IMR-90 (cell line): ENCODE measurements at regions not wholly inside any gene's neighbourhood (a gene's known extent, or its start where the extent isn't known, plus 50 kb on each side); places are given as distances from the start of the nearest gene placed in this dataset.

Experiments used
- ATAC-seq: fragments of 200-7000 bp; cut with Tn5 transposase; 2 replicates; pipeline ENCODE4 v1.9.1; 2020; ENCODE audit warnings: low read depth, mild to moderate bottlenecking, moderate library complexity
- BruUV-seq: library from RNA; stranded (reverse); fragments of 400-500 nt; replicated peaks from 2 replicates; lab custom pipeline; 2021; lab: Mats Ljungman, UMichigan
- CTCF ChIA-PET: fragments of 300-600 bp; formaldehyde crosslinking; extraction: SDS; loops from one replicate; lab custom pipeline; 2021; ENCODE audit warnings: antibody characterized with exemption; lab: Yijun Ruan, JAX
- POLR2A ChIA-PET: fragments of 300-600 bp; sonication (Branson Sonifier 250); formaldehyde crosslinking; loops from one replicate; lab custom pipeline; 2022; ENCODE audit warnings: antibody characterized with exemption; ENCODE audit not compliant: unreplicated experiment; lab: Charles Lee
- DNase-seq: peaks from one replicate; pipeline ENCODE4 v3.0.0; 2013
- H2AFZ ChIP-seq: replicated peaks from 2 replicates; pipeline ENCODE3; 2013; ENCODE audit warnings: low read length, mild to moderate bottlenecking; ENCODE audit not compliant: poor library complexity
- H2AK5ac ChIP-seq: 2 replicates; pipeline ENCODE4 v1.6.1; 2013; ENCODE audit warnings: low read depth, low read length, inconsistent platforms
- H2AK9ac ChIP-seq: replicated peaks from 2 replicates; pipeline ENCODE3; 2013; ENCODE audit warnings: mild to moderate bottlenecking, low read depth, low read length, moderate library complexity; ENCODE audit not compliant: poor library complexity
- H2BK120ac ChIP-seq: 2 replicates; pipeline ENCODE4 v1.6.1; 2013; ENCODE audit warnings: low read depth, low read length, inconsistent platforms
- H2BK15ac ChIP-seq: 3 replicates; pipeline ENCODE4 v1.6.1; 2013; ENCODE audit warnings: low read depth, low read length, inconsistent platforms
- H2BK20ac ChIP-seq: 2 replicates; pipeline ENCODE4 v1.6.1; 2013; ENCODE audit warnings: low read depth, mild to moderate bottlenecking, inconsistent platforms, low read length, moderate library complexity
- H2BK5ac ChIP-seq: 2 replicates; pipeline ENCODE4 v1.6.1; 2013; ENCODE audit warnings: mild to moderate bottlenecking, low read depth, low read length, inconsistent platforms; ENCODE audit not compliant: poor library complexity, severe bottlenecking
- H3K14ac ChIP-seq: replicated peaks from 2 replicates; pipeline ENCODE4 v1.6.1; 2013; ENCODE audit warnings: low read depth, low read length, inconsistent platforms
- H3K18ac ChIP-seq: 2 replicates; pipeline ENCODE4 v1.6.1; 2013; ENCODE audit warnings: low read depth, low read length, control low read depth
- H3K23ac ChIP-seq: 2 replicates; pipeline ENCODE4 v1.6.1; 2013; ENCODE audit warnings: low read depth, low read length, inconsistent platforms
- H3K27ac ChIP-seq: 2 replicates; pipeline ENCODE4 v1.5.1; 2013; ENCODE audit warnings: mild to moderate bottlenecking, control low read depth, low read length; ENCODE audit not compliant: insufficient read depth
- H3K27me3 ChIP-seq: 2 replicates; pipeline ENCODE4 v1.6.1; 2013; ENCODE audit warnings: low read length; ENCODE audit not compliant: control insufficient read depth, insufficient read depth
- H3K36me3 ChIP-seq: 2 replicates; pipeline ENCODE4 v1.6.1; 2013; ENCODE audit warnings: low read length, mixed read lengths; ENCODE audit not compliant: control insufficient read depth, insufficient read depth
- H3K4ac ChIP-seq: 2 replicates; pipeline ENCODE4 v1.6.1; 2013; ENCODE audit warnings: low read depth, low read length, inconsistent platforms
- H3K4me1 ChIP-seq: 2 replicates; pipeline ENCODE4 v1.6.1; 2013; ENCODE audit warnings: low read length, mixed read lengths; ENCODE audit not compliant: control insufficient read depth, insufficient read depth
- H3K4me2 ChIP-seq: 2 replicates; pipeline ENCODE4 v1.6.1; 2013; ENCODE audit warnings: low read depth, mild to moderate bottlenecking, control low read depth, low read length, moderate library complexity
- H3K4me3 ChIP-seq: 2 replicates; pipeline ENCODE4 v1.5.1; 2013; ENCODE audit warnings: low read depth, mild to moderate bottlenecking, control low read depth, low read length, moderate library complexity; ENCODE audit not compliant: insufficient read depth
- H3K56ac ChIP-seq: 2 replicates; pipeline ENCODE4 v1.6.1; 2013; ENCODE audit warnings: low read length, inconsistent platforms; ENCODE audit not compliant: insufficient read depth; ENCODE audit errors: extremely low read depth
- H3K79me1 ChIP-seq, 2 experiments: 2 replicates each; pipeline ENCODE4 v1.6.1; 2013; ENCODE audit warnings: low read length in 2 of 2, inconsistent platforms in 1 of 2, low read depth in 1 of 2
- H3K9ac ChIP-seq: 2 replicates; pipeline ENCODE4 v1.6.1; 2013; ENCODE audit warnings: low read depth, low read length, control low read depth
- H3K9me1 ChIP-seq: 2 replicates; pipeline ENCODE4 v1.6.1; 2013; ENCODE audit warnings: low read length, inconsistent platforms; ENCODE audit not compliant: insufficient read depth
- H3K9me3 ChIP-seq: 2 replicates; pipeline ENCODE4 v1.6.1; 2013; ENCODE audit warnings: low read length; ENCODE audit not compliant: control insufficient read depth, insufficient read depth
- H4K20me1 ChIP-seq: 2 replicates; pipeline ENCODE4 v1.6.1; 2013; ENCODE audit warnings: low read length, inconsistent platforms; ENCODE audit not compliant: insufficient read depth
- H4K5ac ChIP-seq: 2 replicates; pipeline ENCODE4 v1.6.1; 2013; ENCODE audit warnings: mild to moderate bottlenecking, low read depth, low read length, control low read depth
- H4K8ac ChIP-seq, 2 experiments: 2 replicates each; pipeline ENCODE4 v1.6.1; 2013; ENCODE audit warnings: low read depth in 2 of 2, low read length in 2 of 2, control low read depth in 1 of 2, inconsistent platforms in 1 of 2
- H4K91ac ChIP-seq: 2 replicates; pipeline ENCODE4 v1.6.1; 2013; ENCODE audit warnings: low read depth, low read length, inconsistent platforms; ENCODE audit not compliant: insufficient read depth
- BHLHE40 ChIP-seq: fragments of 150-350 bp; IDR thresholded peaks from 2 replicates; pipeline ENCODE4 v1.6.1; 2016; ENCODE audit warnings: mild to moderate bottlenecking, low read depth, low read length
- CHD1 ChIP-seq: IDR thresholded peaks from 2 replicates; pipeline ENCODE4 v1.6.1; 2012; ENCODE audit warnings: low read depth, low read length, improper control_type of control experiment
- CTCF ChIP-seq: conservative IDR thresholded peaks from 2 replicates; pipeline ENCODE4 v1.5.1; 2012; ENCODE audit warnings: mild to moderate bottlenecking, low read depth, low read length, improper control_type of control experiment
- ELK1 ChIP-seq: fragments of 150-350 bp; IDR thresholded peaks from 2 replicates; pipeline ENCODE4 v1.6.1; 2016; ENCODE audit warnings: low read depth, mild to moderate bottlenecking, low read length, moderate library complexity, borderline replicate concordance
- FOS ChIP-seq: fragments of 150-350 bp; IDR thresholded peaks from 2 replicates; pipeline ENCODE4 v1.6.1; 2016; ENCODE audit warnings: low read depth, low read length
- MAFK ChIP-seq: IDR thresholded peaks from 2 replicates; pipeline ENCODE4 v1.6.1; 2012; ENCODE audit warnings: low read depth, low read length, improper control_type of control experiment
- MAZ ChIP-seq: IDR thresholded peaks from 2 replicates; pipeline ENCODE4 v1.6.1; 2012; ENCODE audit warnings: low read depth, mild to moderate bottlenecking, low read length, improper control_type of control experiment, moderate library complexity, borderline replicate concordance
- MXI1 ChIP-seq: IDR thresholded peaks from 2 replicates; pipeline ENCODE4 v1.6.1; 2012; ENCODE audit warnings: low read depth, mild to moderate bottlenecking, low read length, moderate library complexity, borderline replicate concordance
- POLR2A ChIP-seq: IDR thresholded peaks from 2 replicates; pipeline ENCODE4 v1.6.1; 2012; ENCODE audit warnings: mild to moderate bottlenecking, low read depth, low read length
- RAD21 ChIP-seq: IDR thresholded peaks from 2 replicates; pipeline ENCODE4 v1.6.1; 2012; ENCODE audit warnings: low read length, improper control_type of control experiment
- RCOR1 ChIP-seq: IDR thresholded peaks from 2 replicates; pipeline ENCODE4 v1.6.1; 2012; ENCODE audit warnings: mild to moderate bottlenecking, low read length, improper control_type of control experiment; ENCODE audit not compliant: insufficient replicate concordance
- RFX5 ChIP-seq: IDR thresholded peaks from 2 replicates; pipeline ENCODE4 v1.8.0; 2012; ENCODE audit warnings: low read depth, mild to moderate bottlenecking, low read length, moderate library complexity
- SMC3 ChIP-seq: fragments of 150-350 bp; IDR thresholded peaks from 2 replicates; pipeline ENCODE4 v1.6.1; 2016; ENCODE audit warnings: low read depth, mild to moderate bottlenecking, antibody characterized with exemption, low read length, moderate library complexity
- WGBS, 2 experiments: methylation state at CpG; one replicate each; pipeline versions ENCODE4 v1.1.5 to v1.1.7; 2013; ENCODE audit warnings: missing lambda C conversion rate in 2 of 2; ENCODE audit not compliant: insufficient read length in 1 of 2; ENCODE audit errors: extremely low coverage in 2 of 2; 5-methylcytosine and 5-hydroxymethylcytosine counted together
- dilution Hi-C: fragments of 300-500 bp; cut with HindIII; formaldehyde crosslinking; loops from one replicate; pipeline ENCODE4 v1.14.3; 2018; ENCODE audit warnings: low sequenced_read_pairs; ENCODE audit not compliant: unreplicated experiment
- in situ Hi-C: fragments of 300-500 bp; cut with MboI; formaldehyde crosslinking; loops from 3 replicates; pipeline ENCODE4 v1.14.3; 2019; ENCODE audit warnings: low sequenced_read_pairs, inconsistent platforms, mixed read lengths
- intact Hi-C: fragments of 100-400 bp; cut with micrococcal nuclease; formaldehyde crosslinking; loops from 2 replicates; pipeline ENCODE4 v1.10.0; 2022

- Histone ChIP-seq H2BK5ac (no peak overlapping the region), H4K8ac (no peak overlapping the region), H2AK5ac (no peak overlapping the region), H2BK20ac (no peak overlapping the region), H3K27me3 (no peaks in the 10 kb centered on the region; the same call in 1 of the 2 replicates), H3K27ac (no peak overlapping the region), H3K18ac (no peak overlapping the region), H3K79me1 (no peaks in the 10 kb centered on the region), H3K23ac (no peak overlapping the region), H4K20me1 (no peaks in the 10 kb centered on the region), H3K36me3 (no peaks in the 10 kb centered on the region), H3K56ac (no peak overlapping the region), H2AK9ac (no peak overlapping the region), H3K9me3 (no peaks in the 10 kb centered on the region), H3K4me3 (no peak overlapping the region), H3K9ac (no peak overlapping the region), H2AFZ (no peak overlapping the region), H3K4me1 (no peaks in the 10 kb centered on the region), H4K91ac (no peak overlapping the region), H4K5ac (no peak overlapping the region), H3K9me1 (no peaks in the 10 kb centered on the region), H3K14ac (no peak overlapping the region), H2BK120ac (no peak overlapping the region), H2BK15ac (no peak overlapping the region), H3K4me2 (no peak overlapping the region), H3K4ac (no peak overlapping the region)
- no peak for ATAC-seq
- ChIA-PET POLR2A (no interaction called here), CTCF (no interaction called here)
- TF ChIP-seq RFX5 (no peak), ELK1 (no peak), CHD1 (no peak), MAFK (no peak), FOS (no peak), MAZ (no peak), RAD21 (no peak), MXI1 (no peak), SMC3 (no peak), CTCF (no peak), BHLHE40 (no peak), POLR2A (no peak), RCOR1 (no peak)
- intact Hi-C loops (no loop called here), in situ Hi-C loops (no loop called here), dilution Hi-C loops (no loop called here)
- WGBS, 2 experiments: 0% methylated on average over 1 of the region's 3 CpGs; no CpG with 5 or more reads in 1 of the 2 experiments
- no peak for DNase-seq
- BruUV-seq: no TSS peak
These were observed 315.2 kb upstream of the HTR2C start for GRCh38 chrX:114268643-114269042.
